ENCODE measurements at regions not wholly inside any gene's neighbourhood (a gene's known extent, or its start where the extent isn't known, plus 50 kb on each side); places are given as distances from the start of the nearest gene placed in this dataset.

GRCh38 chr11:44468345-44468988 is 97.0 kb upstream of the CD82 start:
- POLR2A ChIA-PET = no interaction called here
- FAIRE-seq = no peak

More at GRCh38 chr11:44468345-44468988, 97.0 kb upstream of the CD82 start:
- ATAC-seq (no peak), DNase-seq (ENCODE audit: low read depth, low spot score) (no peak)
- intact Hi-C loops (cut with micrococcal nuclease; ENCODE audit: unreplicated experiment) = no loop called here
- Histone ChIP-seq H2AFZ (ENCODE audit: control insufficient read depth, low read depth, low read length) (no peak overlapping the region), H3K27ac (ENCODE audit: control insufficient read depth, insufficient read depth) (no peak overlapping the region), H3K4me1 (ENCODE audit: control insufficient read depth, insufficient read depth, low read length) (no peaks in the 10 kb centered on the region), H4K20me1 (ENCODE audit: control insufficient read depth, insufficient read depth) (no peaks in the 10 kb centered on the region), H3K4me2 (ENCODE audit: control insufficient read depth, insufficient read depth) (no peak overlapping the region), H3K9ac (ENCODE audit: control insufficient read depth, insufficient read depth, low read length) (no peak overlapping the region), H3K79me2 (ENCODE audit: control insufficient read depth, insufficient read depth, low read length) (no peaks in the 10 kb centered on the region), H3K36me3 (ENCODE audit: control insufficient read depth in 2 of 2, insufficient read depth in 2 of 2, low read length in 1 of 2) (no peaks in the 10 kb centered on the region), H3K27me3 (replicated peaks in 1 of 2; ENCODE audit: control insufficient read depth in 2 of 2, insufficient read depth in 2 of 2, low read length in 1 of 2) (peaks cover 0 to 2% of the 10 kb centered on the region in 2 experiments; a peak in 3 of 4 replicates), H3K4me3 (no peak overlapping the region), H3K9me3 (replicated peaks; ENCODE audit: control insufficient read depth, insufficient read depth, low read length) (peaks cover 6% of the 10 kb centered on the region; the same call in 2 of the 3 replicates)
- 0% methylated on average over 1 of the region's 1 CpG for WGBS (ENCODE audit: insufficient coverage, insufficient replicate concordance, low lambda C conversion rate, missing lambda C conversion rate)
- in situ Hi-C loops (cut with MboI) = no loop called here
- CTCF ChIA-PET = no interaction called here
- BruUV-seq (replicated peaks) = no TSS peak
- SMC1A ChIA-PET (ENCODE audit: uncharacterized antibody, unreplicated experiment) = no interaction called here
- RAD21 ChIA-PET (ENCODE audit: unreplicated experiment) = no interaction called here
- no peak for TF ChIP-seq CHD1 (IDR thresholded peaks at IDR 0.05; ENCODE audit: low read depth, low read length)
- no peak for TF ChIP-seq YY1 (IDR thresholded peaks at IDR 0.05; ENCODE audit: low read depth, low read length)
- no peak for TF ChIP-seq HSF1 (IDR thresholded peaks at IDR 0.05; ENCODE audit: low read depth, low read length)
- TF ChIP-seq JUND (IDR thresholded peaks at IDR 0.05; ENCODE audit: low read depth, low read length) = no peak
- TF ChIP-seq NFYA (IDR thresholded peaks at IDR 0.05; ENCODE audit: borderline replicate concordance, low read depth, low read length) = no peak
- no peak for TF ChIP-seq KLF5 (IDR thresholded peaks at IDR 0.05; ENCODE audit: partially characterized antibody)
- no peak for TF ChIP-seq ZZZ3 (IDR thresholded peaks at IDR 0.05; ENCODE audit: control insufficient read depth, insufficient read length, low read depth)
- TF ChIP-seq ZNF622 (IDR thresholded peaks at IDR 0.05) = no peak
- TF ChIP-seq BMI1 (IDR thresholded peaks at IDR 0.05; ENCODE audit: borderline replicate concordance) = no peak
- TF ChIP-seq IRF5 (IDR thresholded peaks at IDR 0.05; ENCODE audit: borderline replicate concordance) = no peak
- no peak for TF ChIP-seq PML (IDR thresholded peaks at IDR 0.05; ENCODE audit: low read length)
- TF ChIP-seq ZBTB40 (IDR thresholded peaks at IDR 0.05; ENCODE audit: borderline replicate concordance) = no peak
- TF ChIP-seq POLR2A (IDR thresholded peaks at IDR 0.05; ENCODE audit: low read depth, low read length) = no peak
- TF ChIP-seq HDAC6 (IDR thresholded peaks at IDR 0.05; ENCODE audit: unreplicated experiment) = no peak
- TF ChIP-seq ELK1 (IDR thresholded peaks at IDR 0.05; ENCODE audit: low read depth, low read length) = no peak
- TF ChIP-seq SREBF2 (IDR thresholded peaks at IDR 0.05; ENCODE audit: low read length) = no peak

Data from GM12878 (cell line).